SK-N-SH (cell line): ENCODE measurements at regions not wholly inside any gene's neighbourhood (a gene's known extent, or its start where the extent isn't known, plus 50 kb on each side); places are given as distances from the start of the nearest gene placed in this dataset.
A peak's percentile ranks its signal among the peaks of the same experiment; 100 is the strongest.

ENCODE experiments used
- CTCF ChIA-PET: fragments of 300-600, 350-600 bp; formaldehyde crosslinking; extraction: SDS; loops from one replicate; lab custom pipeline; 2021; lab: Yijun Ruan, JAX
- POLR2A ChIA-PET: fragments of 350-600 bp; sonication (Branson Sonifier 250); formaldehyde crosslinking; extraction: SDS; loops from one replicate; lab custom pipeline; 2020; ENCODE audit warnings: antibody characterized with exemption, inconsistent platforms; lab: Yijun Ruan, JAX
- DNase-seq: peaks from one replicate; pipeline ENCODE4 v3.0.0; 2012
- H2AFZ ChIP-seq: fragments of 200-600 bp; sonication (generic); 2 replicates; pipeline ENCODE4 v1.8.1; 2016; ENCODE audit warnings: antibody characterized with exemption, mild to moderate bottlenecking, low read depth
- H3F3A ChIP-seq: fragments of 200-600 bp; sonication (generic); replicated peaks from 2 replicates; pipeline ENCODE3; 2016; ENCODE audit warnings: antibody characterized with exemption, mild to moderate bottlenecking; ENCODE audit not compliant: insufficient read depth
- H3K27ac ChIP-seq, 2 experiments: fragments of 200-500 bp in 1 of 2; fragments of 200-600 bp in 1 of 2; sonication (Bioruptor generic) in 1 of 2; sonication (generic), shearing (Covaris generic) in 1 of 2; 2 replicates each; pipeline versions ENCODE4 v1.5.1 to v1.6.1; 2014 to 2016; ENCODE audit warnings: low read depth in 2 of 2, inconsistent platforms in 1 of 2, low read length in 1 of 2, mild to moderate bottlenecking in 1 of 2, mixed read lengths in 1 of 2
- H3K27me3 ChIP-seq: fragments of 200-600 bp; sonication (generic), shearing (Covaris generic); 2 replicates; pipeline ENCODE4 v1.6.1; 2016; ENCODE audit warnings: mixed run types; ENCODE audit not compliant: insufficient read depth
- H3K36me3 ChIP-seq, 2 experiments: fragments of 200-500 bp in 1 of 2; fragments of 200-600 bp in 1 of 2; sonication (Bioruptor generic) in 1 of 2; sonication (generic) in 1 of 2; replicated peaks in 1 of 2; 2 replicates each; pipeline versions ENCODE3 to v1.5.1; 2014 to 2016; ENCODE audit warnings: low read length in 1 of 2, mild to moderate bottlenecking in 1 of 2; ENCODE audit not compliant: insufficient read depth in 2 of 2, control insufficient read depth in 1 of 2
- H3K4me1 ChIP-seq, 2 experiments: fragments of 200-500 bp in 1 of 2; fragments of 200-600 bp in 1 of 2; sonication (Bioruptor generic) in 1 of 2; sonication (generic), shearing (Covaris generic) in 1 of 2; 2 replicates each; pipeline versions ENCODE4 v1.5.1 to v1.6.1; 2014 to 2016; ENCODE audit warnings: low read depth in 1 of 2, low read length in 1 of 2, mixed run types in 1 of 2; ENCODE audit not compliant: insufficient read depth in 2 of 2, control insufficient read depth in 1 of 2
- H3K4me2 ChIP-seq: fragments of 200-600 bp; sonication (generic), shearing (Covaris generic); 2 replicates; pipeline ENCODE4 v1.6.1; 2017; ENCODE audit warnings: mixed run types
- H3K4me3 ChIP-seq, 2 experiments: fragments of 200-500 bp in 1 of 2; fragments of 200-600 bp in 1 of 2; sonication (Bioruptor generic) in 1 of 2; sonication (generic), shearing (Covaris generic) in 1 of 2; 2 replicates each; pipeline versions ENCODE4 v1.5.1 to v1.8.1; 2014 to 2016; ENCODE audit warnings: low read depth in 2 of 2, inconsistent platforms in 1 of 2, low read length in 1 of 2, mild to moderate bottlenecking in 1 of 2, mixed read lengths in 1 of 2, moderate library complexity in 1 of 2
- H3K79me2 ChIP-seq: fragments of 200-600 bp; sonication (generic); 2 replicates; pipeline ENCODE4 v1.8.1; 2017; ENCODE audit warnings: mild to moderate bottlenecking; ENCODE audit not compliant: insufficient read depth
- H3K9ac ChIP-seq: fragments of 200-600 bp; sonication (generic); 2 replicates; pipeline ENCODE4 v1.6.1; 2017; ENCODE audit warnings: mixed run types
- H3K9me2 ChIP-seq: fragments of 200-600 bp; sonication (generic); 2 replicates; pipeline ENCODE4 v1.6.1; 2017; ENCODE audit warnings: mixed run types
- H3K9me3 ChIP-seq: fragments of 200-600 bp; sonication (generic); 2 replicates; pipeline ENCODE4 v1.6.1; 2017; ENCODE audit warnings: mixed run types, mild to moderate bottlenecking, moderate library complexity
- H4K20me1 ChIP-seq: fragments of 200-600 bp; sonication (generic); 2 replicates; pipeline ENCODE4 v1.6.1; 2017; ENCODE audit warnings: mild to moderate bottlenecking, mixed run types; ENCODE audit not compliant: insufficient read depth
- ELF1 ChIP-seq: IDR thresholded peaks from 2 replicates; pipeline ENCODE4 v1.4.0; 2012
- EP300 ChIP-seq, 2 experiments: IDR thresholded peaks; 2 replicates each; pipeline versions ENCODE4 v1.4.0 to v1.6.1; 2012; ENCODE audit warnings: borderline replicate concordance in 1 of 2, low read depth in 1 of 2, low read length in 1 of 2
- FOSL2 ChIP-seq: IDR thresholded peaks from 2 replicates; pipeline ENCODE4 v1.4.0; 2012; ENCODE audit warnings: low read depth, mild to moderate bottlenecking, moderate library complexity, borderline replicate concordance
- FOXJ3 ChIP-seq: sonication (generic); formaldehyde crosslinking; IDR thresholded peaks from 2 replicates; pipeline ENCODE4 v1.5.1; 2020; ENCODE audit warnings: mild to moderate bottlenecking, missing genetic modification reagents
- GABPA ChIP-seq: IDR thresholded peaks from 2 replicates; pipeline ENCODE4 v1.4.0; 2012; ENCODE audit warnings: low read depth, mild to moderate bottlenecking
- GATA2 ChIP-seq: sonication (generic); formaldehyde crosslinking; IDR thresholded peaks from 2 replicates; pipeline ENCODE4 v1.5.0; 2020; ENCODE audit warnings: mild to moderate bottlenecking, missing genetic modification reagents
- JUND ChIP-seq: IDR thresholded peaks from 2 replicates; pipeline ENCODE4 v1.4.0; 2012
- MEF2A ChIP-seq: IDR thresholded peaks from 2 replicates; pipeline ENCODE4 v1.4.0; 2012; ENCODE audit warnings: low read depth, borderline replicate concordance
- MXI1 ChIP-seq: IDR thresholded peaks from 2 replicates; pipeline ENCODE4 v1.6.1; 2012; ENCODE audit warnings: mild to moderate bottlenecking, low read depth, low read length, improper control_type of control experiment
- NFIC ChIP-seq: IDR thresholded peaks from 2 replicates; pipeline ENCODE4 v1.4.0; 2012; ENCODE audit warnings: borderline replicate concordance
- NRF1 ChIP-seq: IDR thresholded peaks from 2 replicates; pipeline ENCODE4 v1.6.1; 2012; ENCODE audit warnings: low read depth, mild to moderate bottlenecking, low read length
- POLR2AphosphoS5 ChIP-seq: IDR thresholded peaks from 2 replicates; pipeline ENCODE4 v1.6.1; 2012; ENCODE audit warnings: low read depth, low read length
- RAD21 ChIP-seq: IDR thresholded peaks from 2 replicates; pipeline ENCODE4 v1.6.1; 2012; ENCODE audit warnings: mild to moderate bottlenecking, low read length
- RCOR1 ChIP-seq: fragments of 150-350 bp; IDR thresholded peaks from 2 replicates; pipeline ENCODE4 v1.6.1; 2017; ENCODE audit warnings: antibody characterized with exemption, low read length
- RFX5 ChIP-seq: IDR thresholded peaks from 2 replicates; pipeline ENCODE4 v1.6.1; 2012; ENCODE audit warnings: mild to moderate bottlenecking, improper control_type of control experiment, low read length
- RXRA ChIP-seq: IDR thresholded peaks from 2 replicates; pipeline ENCODE4 v1.4.0; 2012; ENCODE audit warnings: low read depth, mild to moderate bottlenecking, borderline replicate concordance
- TCF12 ChIP-seq: IDR thresholded peaks from 2 replicates; pipeline ENCODE4 v1.4.0; 2012
- TEAD4 ChIP-seq: IDR thresholded peaks from 2 replicates; pipeline ENCODE4 v1.4.0; 2012; ENCODE audit warnings: mild to moderate bottlenecking, borderline replicate concordance; ENCODE audit not compliant: insufficient read depth
- WGBS: methylation state at CpG from one replicate; pipeline ENCODE4 v1.1.6; 2017; ENCODE audit warnings: low lambda C conversion rate; 5-methylcytosine and 5-hydroxymethylcytosine counted together
- TF ChIP-seq, protein P1 (sequence below): IDR thresholded peaks from 2 replicates; pipeline ENCODE4 v1.4.0; 2012; ENCODE audit warnings: low read depth
- TF ChIP-seq, protein P2 (sequence below): fragments of 200-600 bp; sonication (generic); IDR thresholded peaks from 2 replicates; pipeline ENCODE4 v1.6.1; 2017; ENCODE audit warnings: antibody characterized with exemption, mild to moderate bottlenecking, moderate library complexity

- Histone ChIP-seq H3K27ac (peak overlapping the region in 1 of 2 experiments; percentile 67; a peak in 2 of 4 replicates), H4K20me1 (no peaks in the 10 kb centered on the region), H3K36me3 (no peaks in the 10 kb centered on the region), H3K9me3 (no peaks in the 10 kb centered on the region), H3K4me3 (no peak overlapping the region), H3K79me2 (no peaks in the 10 kb centered on the region), H3K9me2 (peaks cover 5% of the 10 kb centered on the region; the same call in 1 of the 2 replicates), H3K4me1 (0 out of 4 replicates have a peak, but pooled peaks cover 0 to 6% of the 10 kb centered on the region in 2 experiments), H3K4me2 (peak overlapping the region; percentile 43; the same call in 1 of the 2 replicates), H3K27me3 (no peaks in the 10 kb centered on the region), H3K9ac (peak overlapping the region; percentile 13; the same call in 1 of the 2 replicates), H2AFZ (peak overlapping the region; percentile 58; the same call in 1 of the 2 replicates), H3F3A (peaks cover 7% of the 10 kb centered on the region)
- POLR2A ChIA-PET: no interaction called here
- DNase-seq: no peak
- CTCF ChIA-PET: no interaction called here
- TF ChIP-seq RCOR1: no peak
- TF ChIP-seq NFIC: peak; percentile 47; the same call in 1 of the 2 replicates
- TF ChIP-seq RAD21: no peak
- peak in 1 of 2 experiments; percentile 56; a peak in 1 of 4 replicates for TF ChIP-seq EP300 (IDR thresholded peaks at IDR 0.05; ENCODE audit: borderline replicate concordance in 1 of 2, low read depth in 1 of 2, low read length in 1 of 2)
- TF ChIP-seq RXRA: no peak; the same call in 1 of the 2 replicates
- TF ChIP-seq GABPA: no peak
- TF ChIP-seq, protein P1, sequence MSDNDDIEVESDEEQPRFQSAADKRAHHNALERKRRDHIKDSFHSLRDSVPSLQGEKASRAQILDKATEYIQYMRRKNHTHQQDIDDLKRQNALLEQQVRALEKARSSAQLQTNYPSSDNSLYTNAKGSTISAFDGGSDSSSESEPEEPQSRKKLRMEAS: peak; percentile 16; the same call in 1 of the 2 replicates
- TF ChIP-seq ELF1: no peak
- peak; percentile 76 for TF ChIP-seq JUND
- TF ChIP-seq FOSL2: peak; percentile 91
- TF ChIP-seq, protein P2, sequence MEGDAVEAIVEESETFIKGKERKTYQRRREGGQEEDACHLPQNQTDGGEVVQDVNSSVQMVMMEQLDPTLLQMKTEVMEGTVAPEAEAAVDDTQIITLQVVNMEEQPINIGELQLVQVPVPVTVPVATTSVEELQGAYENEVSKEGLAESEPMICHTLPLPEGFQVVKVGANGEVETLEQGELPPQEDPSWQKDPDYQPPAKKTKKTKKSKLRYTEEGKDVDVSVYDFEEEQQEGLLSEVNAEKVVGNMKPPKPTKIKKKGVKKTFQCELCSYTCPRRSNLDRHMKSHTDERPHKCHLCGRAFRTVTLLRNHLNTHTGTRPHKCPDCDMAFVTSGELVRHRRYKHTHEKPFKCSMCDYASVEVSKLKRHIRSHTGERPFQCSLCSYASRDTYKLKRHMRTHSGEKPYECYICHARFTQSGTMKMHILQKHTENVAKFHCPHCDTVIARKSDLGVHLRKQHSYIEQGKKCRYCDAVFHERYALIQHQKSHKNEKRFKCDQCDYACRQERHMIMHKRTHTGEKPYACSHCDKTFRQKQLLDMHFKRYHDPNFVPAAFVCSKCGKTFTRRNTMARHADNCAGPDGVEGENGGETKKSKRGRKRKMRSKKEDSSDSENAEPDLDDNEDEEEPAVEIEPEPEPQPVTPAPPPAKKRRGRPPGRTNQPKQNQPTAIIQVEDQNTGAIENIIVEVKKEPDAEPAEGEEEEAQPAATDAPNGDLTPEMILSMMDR: no peak
- TF ChIP-seq TCF12: peak; percentile 72
- TF ChIP-seq TEAD4: peak; percentile 44; the same call in 1 of the 2 replicates
- no peak for TF ChIP-seq FOXJ3
- WGBS: 6% methylated on average over 2 of the region's 2 CpGs
Observed at GRCh38 chr3:110568246-110568645, 503.4 kb upstream of the NECTIN3 start.

DNA sequence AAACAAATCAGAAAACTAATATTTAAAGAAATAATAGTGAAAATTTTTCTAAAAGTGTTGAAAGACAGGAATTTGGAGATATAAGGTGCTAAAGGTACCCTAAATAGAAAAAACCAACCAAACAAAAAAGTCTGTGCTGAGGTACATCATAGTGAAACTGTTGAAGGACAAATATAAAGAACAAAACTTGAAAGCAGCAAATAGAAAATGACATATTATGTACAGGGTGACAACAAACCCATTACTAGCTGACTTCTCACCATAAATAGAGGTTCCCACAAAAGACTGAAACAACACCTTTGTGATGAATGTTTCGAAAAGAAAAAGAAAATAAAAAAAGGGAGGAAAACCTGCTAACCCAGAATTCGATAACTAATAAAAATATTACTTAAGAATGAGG lies 502.5 kb upstream of the NECTIN3 start:
- POLR2A ChIA-PET: no interaction called here
- Histone ChIP-seq H3K4me3 (no peak overlapping the region), H4K20me1 (no peaks in the 10 kb centered on the region), H3K4me2 (no peak overlapping the region), H3K9ac (no peak overlapping the region), H2AFZ (no peak overlapping the region), H3K27me3 (no peaks in the 10 kb centered on the region), H3K27ac (peak overlapping the region in 1 of 2 experiments; percentile 67; a peak in 2 of 4 replicates), H3K4me1 (0 out of 4 replicates have a peak, but pooled peaks cover 0 to 6% of the 10 kb centered on the region in 2 experiments), H3F3A (peaks cover 7% of the 10 kb centered on the region)
- DNase-seq: no peak
- no peak for TF ChIP-seq ELF1
- no peak for TF ChIP-seq GABPA
- no peak for TF ChIP-seq RFX5
- TF ChIP-seq MEF2A: no peak
- TF ChIP-seq POLR2AphosphoS5: no peak
- TF ChIP-seq MXI1: no peak
- TF ChIP-seq, protein P1: no peak
- TF ChIP-seq NRF1: no peak
- TF ChIP-seq GATA2 (CRISPR knock-in tag): no peak
- TF ChIP-seq EP300 (IDR thresholded peaks at IDR 0.05; ENCODE audit: borderline replicate concordance in 1 of 2, low read depth in 1 of 2, low read length in 1 of 2): no peak
- no peak for TF ChIP-seq RAD21
- TF ChIP-seq, all 33 proteins: peak for 0
- Histone ChIP-seq H3K9me2 (peaks cover 5% of the 10 kb centered on the region; the same call in 1 of the 2 replicates), H3K36me3 (no peaks in the 10 kb centered on the region), H3K9me3 (no peaks in the 10 kb centered on the region), H3K79me2 (no peaks in the 10 kb centered on the region)
- CTCF ChIA-PET: no interaction called here
- WGBS: 89% methylated on average over 2 of the region's 2 CpGs
